GM11168 (cell line): ENCODE measurements at regions not wholly inside any gene's neighbourhood (a gene's known extent, or its start where the extent isn't known, plus 50 kb on each side); places are given as distances from the start of the nearest gene placed in this dataset.

Source experiments
- in situ Hi-C: fragments of 300-500 bp; cut with MboI; formaldehyde crosslinking; loops from one replicate; pipeline ENCODE4 v1.12.0; 2022; ENCODE audit warnings: low sequenced_read_pairs; ENCODE audit not compliant: unreplicated experiment

DNA sequence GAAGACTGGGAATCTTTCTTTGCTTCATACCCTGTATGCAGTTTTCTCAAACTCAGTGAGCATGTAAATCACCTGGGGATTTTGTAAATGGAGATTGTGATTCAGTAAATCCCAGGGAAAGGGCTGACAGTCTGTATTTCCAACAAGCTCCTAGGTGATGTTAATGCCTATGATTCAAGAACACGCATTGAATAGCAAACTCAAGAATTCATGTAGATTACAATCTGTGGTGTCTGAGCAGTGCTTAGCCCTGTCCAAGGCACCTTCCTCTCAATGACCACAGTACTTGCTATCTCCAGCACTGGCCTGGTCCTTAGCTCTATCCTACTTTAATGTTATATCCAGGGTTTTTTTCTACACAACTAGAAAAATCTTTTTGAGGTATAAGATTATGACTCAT is 721.4 kb upstream of the MEF2C start:
- in situ Hi-C loops = no loop called here

DNA sequence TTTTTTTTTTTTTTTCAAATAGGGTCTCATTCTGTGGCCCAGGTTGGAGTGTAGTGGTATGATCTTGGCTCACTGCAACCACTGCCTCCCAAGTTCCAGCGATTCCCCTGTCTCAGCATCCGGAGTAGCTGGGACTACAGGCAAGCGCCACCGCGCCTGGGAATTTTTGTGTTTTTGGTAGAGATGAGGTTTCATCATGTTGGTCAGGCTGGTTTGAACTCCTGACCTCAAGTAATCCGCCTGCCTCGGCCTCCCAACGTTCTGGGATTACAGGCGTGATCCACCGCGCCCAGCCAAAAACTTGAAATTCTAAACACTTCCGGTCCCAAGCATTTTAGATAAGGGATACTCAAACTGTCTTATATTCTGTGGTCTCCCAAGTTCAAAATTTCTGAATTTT is 718.9 kb upstream of the MEF2C start:
- in situ Hi-C loops = no loop called here

DNA sequence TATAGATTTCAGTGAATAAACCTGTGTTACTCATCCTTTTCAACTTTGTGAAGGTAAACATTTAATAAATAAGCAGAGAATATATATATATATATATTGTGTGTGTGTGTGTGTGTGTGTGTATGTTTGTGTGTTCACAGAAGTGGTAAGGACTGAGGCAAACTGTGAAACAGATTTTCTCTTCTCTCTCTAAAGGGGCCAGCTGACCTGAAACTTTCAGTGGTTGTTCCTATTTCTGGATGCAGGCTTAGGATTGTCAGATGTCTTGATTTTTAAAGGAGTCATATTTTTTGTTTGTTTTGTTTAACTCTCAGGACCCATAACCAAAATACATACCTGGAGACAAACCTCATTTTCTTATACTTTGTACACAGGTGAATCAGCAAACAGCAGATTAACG is 714.9 kb upstream of the MEF2C start:
- in situ Hi-C loops = no loop called here

DNA sequence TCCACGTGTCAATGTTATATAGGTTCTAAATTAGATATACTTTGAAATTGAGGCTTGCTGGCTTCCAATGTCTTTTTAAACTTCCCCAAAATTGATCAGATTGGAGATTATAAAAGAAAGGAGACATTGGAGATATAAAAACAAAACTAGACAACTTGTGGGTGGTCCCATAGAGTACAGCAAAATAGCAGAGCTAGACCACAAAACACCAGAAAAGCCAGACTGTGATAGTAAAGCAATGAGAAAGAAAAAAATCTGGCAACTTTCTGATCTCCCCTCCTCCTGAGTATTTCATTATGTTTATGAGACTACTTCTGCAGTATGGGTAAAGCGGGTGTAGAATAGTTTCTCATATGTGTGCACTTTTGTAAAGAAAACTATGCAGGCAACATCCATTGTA is 713.8 kb upstream of the MEF2C start:
- in situ Hi-C loops = no loop called here

- in situ Hi-C loops = no loop called here
Measured at GRCh38 chr5:89595056-89595455, 712.1 kb upstream of the MEF2C start.

DNA sequence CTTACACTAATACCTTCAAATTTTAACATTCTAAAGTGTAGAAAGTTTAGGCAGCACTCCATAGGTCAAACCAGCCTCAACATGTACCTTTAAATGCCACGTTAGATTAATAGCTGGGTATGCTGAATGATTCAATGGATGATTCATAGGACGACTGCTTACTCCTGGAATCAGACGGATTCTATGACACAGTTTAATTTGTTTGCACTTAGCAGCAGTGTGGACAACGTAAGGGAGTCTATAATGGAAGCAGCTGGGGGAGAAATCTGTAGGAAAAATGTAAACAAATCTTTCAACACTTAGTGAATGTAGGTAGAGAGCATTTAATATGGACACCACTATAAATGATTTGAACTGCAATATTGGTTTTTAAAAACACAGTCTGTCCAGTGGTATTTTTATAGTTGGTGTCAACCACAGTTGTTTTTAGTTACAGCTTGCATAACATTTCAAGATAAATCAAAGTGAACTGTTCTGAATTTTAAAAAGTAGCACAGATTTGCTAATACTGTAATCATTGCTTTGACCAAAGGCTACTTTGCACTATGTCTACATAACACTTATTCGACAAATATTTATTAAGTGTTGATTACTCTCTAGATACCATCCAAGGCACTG is 701.5 kb upstream of the MEF2C start:
- in situ Hi-C loops = no loop called here

DNA sequence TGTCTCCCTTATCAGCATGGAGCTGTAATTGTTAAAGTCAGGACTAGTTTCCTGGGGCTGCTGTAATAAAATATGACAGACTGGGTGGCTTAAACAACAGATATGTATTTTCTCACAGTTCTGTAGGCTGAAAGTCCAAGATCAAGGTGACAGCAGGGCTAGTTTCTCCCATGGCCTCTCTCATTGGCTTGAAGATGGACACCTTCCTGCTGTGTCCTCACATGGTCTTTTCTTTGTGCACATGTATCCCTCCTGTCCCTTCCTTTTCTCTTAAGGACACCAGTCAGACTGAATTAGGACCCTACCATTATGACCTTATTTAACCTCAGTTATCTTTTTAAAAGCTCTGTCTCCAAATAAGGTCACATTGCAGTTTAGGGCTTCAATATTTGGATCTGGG is 700.5 kb upstream of the MEF2C start:
- in situ Hi-C loops = no loop called here

DNA sequence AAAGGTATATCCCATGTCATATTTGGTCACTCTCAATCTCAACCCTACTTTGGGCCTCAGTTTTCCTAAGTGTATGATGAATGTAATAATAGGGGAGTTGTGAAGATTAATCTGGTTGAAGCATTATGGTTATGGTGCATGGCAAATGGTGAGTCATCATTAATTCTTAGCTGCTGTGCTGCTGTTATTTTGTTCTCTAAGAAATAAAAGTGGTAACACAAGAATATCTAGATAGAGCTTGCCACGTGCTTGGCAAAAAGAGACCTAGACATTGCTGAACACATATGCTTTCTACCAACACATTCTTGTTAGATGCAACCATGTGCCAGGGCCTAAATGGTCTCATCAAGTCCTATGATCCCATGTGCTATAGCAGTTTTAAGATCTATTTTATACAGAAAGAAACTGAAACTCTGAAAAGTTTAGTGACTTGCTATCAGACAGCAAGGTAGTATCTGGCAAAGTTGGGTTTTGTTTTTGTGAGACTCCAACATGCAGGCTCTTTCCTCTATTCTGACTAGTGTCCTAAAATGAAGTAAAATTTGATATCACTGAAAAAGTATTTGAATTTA is 699.9 kb upstream of the MEF2C start:
- in situ Hi-C loops = no loop called here

GRCh38 chr5:89580976-89581375 is 698.0 kb upstream of the MEF2C start:
- in situ Hi-C loops = no loop called here

GRCh38 chr5:89575319-89575718 is 692.3 kb upstream of the MEF2C start:
- in situ Hi-C loops = no loop called here

DNA sequence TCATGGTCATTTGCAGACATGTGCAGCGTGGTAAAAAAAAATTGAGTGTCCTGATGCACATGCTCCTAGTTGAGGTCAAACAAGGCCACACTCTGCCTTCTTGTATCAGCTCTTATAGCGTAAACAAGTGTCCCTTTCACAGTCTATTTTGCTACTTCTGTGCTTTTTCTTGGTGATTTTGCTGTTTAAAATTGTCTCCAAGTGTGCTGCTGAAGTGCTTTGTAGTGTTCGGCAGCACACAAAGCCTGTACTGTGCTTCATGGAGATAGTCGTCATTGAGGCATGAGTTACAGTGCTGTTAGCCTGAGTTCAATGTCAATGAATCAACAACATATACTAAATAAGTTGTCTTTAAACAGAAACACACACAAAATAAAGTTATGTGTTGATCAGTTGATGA is 690.4 kb upstream of the MEF2C start:
- in situ Hi-C loops = no loop called here

DNA sequence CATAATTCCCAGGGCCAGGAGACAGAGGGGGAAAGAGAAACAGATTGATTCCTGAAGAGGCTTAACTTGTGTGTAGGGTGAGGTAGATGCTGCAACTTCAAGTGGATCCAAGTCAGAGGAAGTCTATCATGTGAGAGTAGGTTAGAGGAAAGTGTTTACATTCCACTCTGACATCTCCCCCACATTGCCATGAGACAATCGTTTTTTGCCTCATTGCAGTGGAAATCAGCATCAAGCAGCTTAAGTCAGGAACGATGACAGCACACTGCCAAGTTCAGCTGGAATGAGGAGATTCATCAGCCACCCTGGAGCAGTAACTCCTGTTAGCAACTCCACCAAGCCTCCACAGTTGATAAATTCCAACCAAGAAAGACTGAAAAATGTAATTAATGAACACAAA is 689.7 kb upstream of the MEF2C start:
- in situ Hi-C loops = no loop called here

DNA sequence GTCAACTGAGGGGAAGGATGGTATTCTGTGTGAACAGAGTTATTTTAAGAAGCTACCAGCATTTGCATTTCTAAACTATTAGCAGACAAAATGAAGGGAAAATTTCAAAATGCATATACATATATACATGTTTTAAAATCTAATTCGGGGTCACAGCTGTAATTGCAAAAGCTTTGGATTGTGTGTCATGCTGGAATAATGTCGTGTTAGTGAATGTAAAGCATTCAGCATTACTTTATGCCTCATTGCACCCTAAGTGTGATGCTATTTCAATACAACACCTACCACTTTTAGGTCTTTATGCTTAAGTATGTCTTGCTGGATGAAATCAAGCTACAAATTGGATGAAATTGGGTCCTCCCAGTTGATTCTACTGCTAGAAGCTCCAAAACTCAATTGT is 687.6 kb upstream of the MEF2C start:
- in situ Hi-C loops = no loop called here

DNA sequence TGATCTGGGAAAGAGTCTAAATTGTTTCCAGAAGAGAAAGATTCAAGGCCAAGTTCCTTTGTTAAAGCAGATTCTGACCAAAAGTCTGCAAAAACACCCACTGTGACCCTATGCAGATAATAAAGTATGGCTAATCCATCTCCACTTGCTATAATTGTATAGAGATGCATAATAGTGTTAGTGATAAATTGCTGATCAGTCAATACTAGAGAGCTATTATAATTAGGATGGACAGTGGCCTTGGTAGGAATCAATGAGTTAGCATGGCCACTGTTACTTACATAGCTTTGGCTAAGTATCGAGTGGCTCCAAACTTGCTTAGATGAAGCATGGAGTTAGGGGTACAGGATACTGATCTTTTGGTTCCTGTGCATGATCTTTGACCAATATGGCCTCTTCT is 683.4 kb upstream of the MEF2C start:
- in situ Hi-C loops = no loop called here

- in situ Hi-C loops = no loop called here
Measured at GRCh38 chr5:89560696-89561095, 677.7 kb upstream of the MEF2C start.

DNA sequence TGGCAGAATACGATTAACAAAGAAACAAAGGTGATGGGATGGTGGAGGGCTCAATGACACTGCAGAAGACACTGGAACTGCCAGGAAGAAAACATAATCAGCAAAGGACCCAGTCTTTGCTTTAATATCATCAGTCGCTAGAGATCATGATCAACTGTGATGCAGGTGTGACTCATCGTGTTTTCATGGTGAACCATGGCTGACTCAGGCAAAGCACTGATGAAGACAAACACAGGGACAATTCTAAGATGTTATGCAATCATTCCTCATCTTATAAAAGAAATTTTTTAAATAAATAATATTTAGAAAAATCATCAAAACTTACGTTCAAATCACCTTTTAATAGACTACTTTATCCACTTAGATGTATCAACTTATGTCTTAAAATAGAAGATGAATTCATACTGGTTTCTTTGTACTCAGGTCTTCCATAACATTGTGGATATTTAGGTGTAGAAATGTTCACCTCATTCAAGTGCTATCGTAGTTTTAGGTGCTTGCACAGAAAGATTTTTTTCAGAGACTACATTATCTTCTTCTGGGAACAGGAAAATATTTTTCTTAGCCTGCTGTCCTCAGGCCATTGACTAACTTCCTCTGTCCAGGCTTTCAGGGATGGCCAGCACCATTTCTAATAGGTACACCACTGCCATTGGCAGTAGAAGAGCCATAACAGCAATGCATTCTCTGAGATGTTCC is 673.4 kb upstream of the MEF2C start:
- in situ Hi-C loops = no loop called here

GRCh38 chr5:89546657-89547056 is 663.7 kb upstream of the MEF2C start:
- in situ Hi-C loops = no loop called here

- in situ Hi-C loops = no loop called here
Measured at GRCh38 chr5:89545626-89546025, 662.6 kb upstream of the MEF2C start.

GRCh38 chr5:89545076-89545475 is 662.1 kb upstream of the MEF2C start:
- in situ Hi-C loops = no loop called here

- in situ Hi-C loops = no loop called here
Measured at GRCh38 chr5:89542736-89543135, 659.8 kb upstream of the MEF2C start.

GRCh38 chr5:89537800-89538199 is 654.8 kb upstream of the MEF2C start:
- in situ Hi-C loops = no loop called here

DNA sequence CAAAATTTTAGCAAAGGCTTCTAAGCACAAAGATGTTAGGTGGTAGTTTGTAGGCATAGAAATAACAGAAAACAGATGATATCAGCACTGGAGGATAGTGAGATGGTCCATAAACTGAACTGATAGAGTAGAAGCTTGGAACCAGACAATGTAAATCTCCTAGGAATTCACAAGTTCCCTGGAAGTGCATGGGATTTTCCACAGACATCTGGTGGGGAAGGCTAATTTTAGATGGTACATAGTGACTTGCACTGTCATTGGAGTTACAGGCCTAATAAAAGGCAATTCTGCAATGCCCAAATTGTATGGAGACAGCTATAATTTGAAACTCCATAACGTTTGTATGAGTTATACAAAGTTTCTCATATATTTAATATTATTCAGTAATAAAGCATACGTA is 653.0 kb upstream of the MEF2C start:
- in situ Hi-C loops = no loop called here
